H9 (cell line): ENCODE measurements at regions not wholly inside any gene's neighbourhood (a gene's known extent, or its start where the extent isn't known, plus 50 kb on each side); places are given as distances from the start of the nearest gene placed in this dataset.

Experiments
- DNase-seq: peaks from one replicate; pipeline ENCODE4 v3.0.0-alpha.2; 2017
- H2AFZ ChIP-seq: one replicate; pipeline ENCODE4 v1.6.1; 2013; ENCODE audit warnings: mild to moderate bottlenecking, low read length, control low read depth, moderate library complexity
- H2AK5ac ChIP-seq: 2 replicates; pipeline ENCODE4 v1.6.1; 2013; ENCODE audit warnings: low read length, control low read depth, mixed read lengths; ENCODE audit not compliant: insufficient read length
- H2BK120ac ChIP-seq: one replicate; pipeline ENCODE4 v1.6.1; 2013; ENCODE audit warnings: low read depth, mild to moderate bottlenecking, low read length, control low read depth, inconsistent platforms; ENCODE audit not compliant: poor library complexity, severe bottlenecking
- H2BK12ac ChIP-seq: 2 replicates; pipeline ENCODE4 v1.6.1; 2013; ENCODE audit warnings: low read length, control low read depth, mixed read lengths, low read depth; ENCODE audit not compliant: insufficient read length
- H2BK15ac ChIP-seq: 2 replicates; pipeline ENCODE4 v1.6.1; 2013; ENCODE audit warnings: low read depth, low read length, control low read depth
- H2BK20ac ChIP-seq: one replicate; pipeline ENCODE4 v1.6.1; 2013; ENCODE audit warnings: low read depth, mild to moderate bottlenecking, low read length, control low read depth, inconsistent platforms; ENCODE audit not compliant: poor library complexity, severe bottlenecking
- H2BK5ac ChIP-seq: 2 replicates; pipeline ENCODE4 v1.6.1; 2013; ENCODE audit warnings: low read length, control low read depth, mixed read lengths; ENCODE audit not compliant: insufficient read length
- H3K14ac ChIP-seq: 2 replicates; pipeline ENCODE4 v1.6.1; 2013; ENCODE audit warnings: low read length, control low read depth; ENCODE audit not compliant: insufficient read depth
- H3K18ac ChIP-seq: 2 replicates; pipeline ENCODE4 v1.6.1; 2013; ENCODE audit warnings: low read depth, mild to moderate bottlenecking, mixed read lengths, low read length, control low read depth; ENCODE audit not compliant: insufficient read length
- H3K23ac ChIP-seq: 2 replicates; pipeline ENCODE4 v1.6.1; 2013; ENCODE audit warnings: low read length, control low read depth, mixed read lengths, low read depth; ENCODE audit not compliant: insufficient read length
- H3K23me2 ChIP-seq: 2 replicates; pipeline ENCODE4 v1.6.1; 2013; ENCODE audit warnings: low read depth, mild to moderate bottlenecking, mixed read lengths, low read length, control low read depth; ENCODE audit not compliant: insufficient read length, poor library complexity, severe bottlenecking
- H3K27ac ChIP-seq: 2 replicates; pipeline ENCODE4 v1.5.1; 2013; ENCODE audit warnings: low read length, control low read depth, mixed read lengths, low read depth; ENCODE audit not compliant: insufficient read length
- H3K27me3 ChIP-seq: 2 replicates; pipeline ENCODE4 v1.6.1; 2013; ENCODE audit warnings: low read length, control low read depth, inconsistent platforms; ENCODE audit not compliant: insufficient read depth
- H3K4ac ChIP-seq: 2 replicates; pipeline ENCODE4 v1.6.1; 2013; ENCODE audit warnings: low read depth, mild to moderate bottlenecking, control low read depth, inconsistent platforms, low read length, moderate library complexity
- H3K4me1 ChIP-seq: 2 replicates; pipeline ENCODE4 v1.6.1; 2013; ENCODE audit warnings: low read length, control low read depth, inconsistent platforms; ENCODE audit not compliant: insufficient read depth
- H3K4me2 ChIP-seq: 2 replicates; pipeline ENCODE4 v1.6.1; 2013; ENCODE audit warnings: low read length, control low read depth, mixed read lengths; ENCODE audit not compliant: insufficient read length, insufficient read depth
- H3K56ac ChIP-seq: 2 replicates; pipeline ENCODE4 v1.6.1; 2013; ENCODE audit warnings: low read depth, mild to moderate bottlenecking, mixed read lengths, low read length, control low read depth; ENCODE audit not compliant: insufficient read length
- H3K79me1 ChIP-seq: 2 replicates; pipeline ENCODE4 v1.6.1; 2013; ENCODE audit warnings: low read depth, mild to moderate bottlenecking, moderate library complexity, low read length, control low read depth, inconsistent platforms; ENCODE audit not compliant: insufficient read depth, poor library complexity, severe bottlenecking
- H3K79me2 ChIP-seq: 2 replicates; pipeline ENCODE4 v1.6.1; 2013; ENCODE audit warnings: low read length, control low read depth, inconsistent platforms; ENCODE audit not compliant: insufficient read depth
- H3K9ac ChIP-seq: 2 replicates; pipeline ENCODE4 v1.6.1; 2013; ENCODE audit warnings: low read length, control low read depth, mixed read lengths; ENCODE audit not compliant: insufficient read length; ENCODE audit errors: extremely low read depth
- H3K9me3 ChIP-seq: one replicate; pipeline ENCODE4 v1.6.1; 2013; ENCODE audit warnings: low read depth, low read length, inconsistent platforms; ENCODE audit not compliant: control insufficient read depth
- H3T11ph ChIP-seq: one replicate; pipeline ENCODE4 v1.6.1; 2013; ENCODE audit warnings: mild to moderate bottlenecking, low read length, control low read depth, inconsistent platforms
- H4K20me1 ChIP-seq: one replicate; pipeline ENCODE4 v1.6.1; 2013; ENCODE audit not compliant: control insufficient read depth, insufficient read length, insufficient read depth
- H4K5ac ChIP-seq: 2 replicates; pipeline ENCODE4 v1.6.1; 2013; ENCODE audit warnings: low read depth, mild to moderate bottlenecking, mixed read lengths, low read length, control low read depth; ENCODE audit not compliant: insufficient read length
- H4K8ac ChIP-seq: replicated peaks from 2 replicates; pipeline ENCODE4 v1.6.1; 2013; ENCODE audit warnings: low read length, control low read depth, mixed read lengths, low read depth; ENCODE audit not compliant: insufficient read length
- H4K91ac ChIP-seq: 2 replicates; pipeline ENCODE4 v1.6.1; 2013; ENCODE audit warnings: low read depth, mild to moderate bottlenecking, moderate library complexity, mixed read lengths, low read length, control low read depth; ENCODE audit not compliant: insufficient read length
- H3K27ac Mint-ChIP-seq, 3 experiments: 2 replicates in 2 of 3; 3 replicates in 1 of 3; pipeline ENCODE4 v1.8.0; 2020 to 2021; ENCODE audit warnings: mixed read lengths in 3 of 3, mild to moderate bottlenecking in 1 of 3, moderate library complexity in 1 of 3
- H3K27me3 Mint-ChIP-seq: 2 replicates; pipeline ENCODE4 v1.8.0; 2021; ENCODE audit warnings: low read depth, mild to moderate bottlenecking, moderate library complexity, mixed read lengths
- H3K36me3 Mint-ChIP-seq, 3 experiments: 2 replicates in 2 of 3; 3 replicates in 1 of 3; pipeline ENCODE4 v1.8.0; 2020 to 2021; ENCODE audit warnings: low read depth in 3 of 3, mixed read lengths in 3 of 3; ENCODE audit not compliant: insufficient read depth in 1 of 3
- H3K4me1 Mint-ChIP-seq, 2 experiments: 2 replicates each; pipeline ENCODE4 v1.8.0; 2020; ENCODE audit warnings: mixed read lengths in 2 of 2
- H3K4me3 Mint-ChIP-seq, 2 experiments: 2 replicates in 1 of 2; 3 replicates in 1 of 2; pipeline ENCODE4 v1.8.0; 2020 to 2021; ENCODE audit warnings: mild to moderate bottlenecking in 2 of 2, mixed read lengths in 2 of 2, moderate library complexity in 1 of 2
- H3K9me3 Mint-ChIP-seq, 2 experiments: 2 replicates in 1 of 2; 3 replicates in 1 of 2; pipeline ENCODE4 v1.8.0; 2020; ENCODE audit warnings: mild to moderate bottlenecking in 2 of 2, mixed read lengths in 2 of 2, moderate library complexity in 1 of 2
- WGBS: extraction: QIAGEN DNeasy Blood & Tissue Kit; methylation state at CpG from one replicate; pipeline ENCODE4 v1.1.7; 2013; ENCODE audit warnings: missing lambda C conversion rate, low lambda C conversion rate, mixed read lengths; ENCODE audit not compliant: insufficient read length; ENCODE audit errors: extremely low coverage; 5-methylcytosine and 5-hydroxymethylcytosine counted together
- TF ChIP-seq, protein P1 (sequence below): fragments of 200-600 bp; sonication (generic); conservative IDR thresholded peaks from 3 replicates; pipeline ENCODE4 v1.8.0; 2021; ENCODE audit warnings: antibody characterized with exemption, mild to moderate bottlenecking

DNA sequence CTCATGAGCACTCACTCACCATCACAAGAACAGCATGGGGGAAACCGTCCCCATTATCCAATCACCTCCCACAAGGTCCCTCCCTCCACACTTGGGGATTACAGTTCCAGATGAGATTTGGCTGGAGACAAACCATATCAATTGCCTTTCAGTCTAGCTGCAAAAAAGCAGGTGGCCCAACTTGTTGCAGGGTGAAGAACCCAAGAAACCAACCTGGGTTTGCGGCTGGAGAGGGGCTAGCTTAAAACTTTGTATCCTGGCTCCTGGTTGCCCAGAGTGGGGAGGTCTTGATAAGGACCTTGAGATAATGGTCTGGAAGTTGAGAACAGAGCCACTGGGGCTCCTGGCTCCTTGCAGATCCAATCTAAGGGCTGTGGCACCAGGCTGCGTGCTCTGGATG lies 122.8 kb upstream of the PCBD1 start:
- no peak overlapping the region for H2BK15ac ChIP-seq
- H2AFZ ChIP-seq, result no peak overlapping the region
- no CpG with 5 or more reads among the region's 3 CpGs for WGBS

More for the DNA sequence above, 122.8 kb upstream of the PCBD1 start:
- H3K14ac ChIP-seq, result no peak overlapping the region; the same call in 1 of the 2 replicates
- H3K9me3 ChIP-seq, result no peaks in the 10 kb centered on the region
- no peak overlapping the region for H3K9ac ChIP-seq
- no peak overlapping the region for H2BK20ac ChIP-seq
- no peak overlapping the region for H3K23ac ChIP-seq
- no peak overlapping the region for H3K4me2 ChIP-seq
- Mint-ChIP-seq H3K4me3 (no peak overlapping the region), H3K27me3 (peaks cover 8% of the 10 kb centered on the region), H3K4me1 (peaks cover 16 to 31% of the 10 kb centered on the region in 2 experiments), H3K27ac (no peak overlapping the region; a peak in 1 of 7 replicates), H3K9me3 (no peaks in the 10 kb centered on the region), H3K36me3 (no peaks in the 10 kb centered on the region)
- H3K4me1 ChIP-seq, result no peaks in the 10 kb centered on the region
- H3K27ac ChIP-seq, result no peak overlapping the region
- H3K79me2 ChIP-seq, result no peaks in the 10 kb centered on the region
- no peak overlapping the region for H4K8ac ChIP-seq
- TF ChIP-seq, protein P1, sequence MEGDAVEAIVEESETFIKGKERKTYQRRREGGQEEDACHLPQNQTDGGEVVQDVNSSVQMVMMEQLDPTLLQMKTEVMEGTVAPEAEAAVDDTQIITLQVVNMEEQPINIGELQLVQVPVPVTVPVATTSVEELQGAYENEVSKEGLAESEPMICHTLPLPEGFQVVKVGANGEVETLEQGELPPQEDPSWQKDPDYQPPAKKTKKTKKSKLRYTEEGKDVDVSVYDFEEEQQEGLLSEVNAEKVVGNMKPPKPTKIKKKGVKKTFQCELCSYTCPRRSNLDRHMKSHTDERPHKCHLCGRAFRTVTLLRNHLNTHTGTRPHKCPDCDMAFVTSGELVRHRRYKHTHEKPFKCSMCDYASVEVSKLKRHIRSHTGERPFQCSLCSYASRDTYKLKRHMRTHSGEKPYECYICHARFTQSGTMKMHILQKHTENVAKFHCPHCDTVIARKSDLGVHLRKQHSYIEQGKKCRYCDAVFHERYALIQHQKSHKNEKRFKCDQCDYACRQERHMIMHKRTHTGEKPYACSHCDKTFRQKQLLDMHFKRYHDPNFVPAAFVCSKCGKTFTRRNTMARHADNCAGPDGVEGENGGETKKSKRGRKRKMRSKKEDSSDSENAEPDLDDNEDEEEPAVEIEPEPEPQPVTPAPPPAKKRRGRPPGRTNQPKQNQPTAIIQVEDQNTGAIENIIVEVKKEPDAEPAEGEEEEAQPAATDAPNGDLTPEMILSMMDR, result no peak
- H3K18ac ChIP-seq, result no peak overlapping the region
- H4K91ac ChIP-seq, result no peak overlapping the region
- H3K56ac ChIP-seq, result no peak overlapping the region
- no peak overlapping the region for H4K5ac ChIP-seq
- no peak for DNase-seq
- no peak overlapping the region for H3K4ac ChIP-seq
- no peaks in the 10 kb centered on the region for H3K23me2 ChIP-seq
- no peak overlapping the region for H3T11ph ChIP-seq
- H4K20me1 ChIP-seq, result no peaks in the 10 kb centered on the region
- no peaks in the 10 kb centered on the region for H3K27me3 ChIP-seq
- H2BK120ac ChIP-seq, result no peak overlapping the region
- no peak overlapping the region for H2AK5ac ChIP-seq
- H3K79me1 ChIP-seq, result no peaks in the 10 kb centered on the region
- H2BK5ac ChIP-seq, result no peak overlapping the region
- H2BK12ac ChIP-seq, result no peak overlapping the region
